ENCODE measurements at regions not wholly inside any gene's neighbourhood (a gene's known extent, or its start where the extent isn't known, plus 50 kb on each side); places are given as distances from the start of the nearest gene placed in this dataset.

DNA sequence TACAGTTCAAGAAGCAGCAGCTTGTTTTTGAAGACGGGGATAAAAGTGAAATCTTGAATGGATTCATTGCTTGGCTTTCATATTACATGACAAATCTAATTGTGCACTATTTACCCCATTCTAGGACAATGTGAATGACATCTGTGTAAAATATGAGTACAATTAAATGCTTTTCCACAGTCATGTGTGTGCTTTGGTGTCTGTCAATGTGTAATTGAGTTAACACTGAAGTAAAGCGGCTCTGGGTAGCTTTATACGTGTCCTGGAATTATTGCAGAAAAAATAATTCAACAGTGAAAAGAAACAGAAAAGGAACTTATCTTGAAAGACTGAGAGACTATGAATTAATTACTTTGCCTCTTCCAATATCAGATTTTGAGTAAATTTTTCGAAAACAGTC is 233.5 kb upstream of the HS3ST5 start:
- H3K27ac Mint-ChIP-seq, result no peak overlapping the region
- no peak for DNase-seq
- Histone ChIP-seq H3K36me3 (replicated peaks in 1 of 2; ENCODE audit: control insufficient read depth in 1 of 2, insufficient read depth in 2 of 2, low read length in 2 of 2) (no peaks in the 10 kb centered on the region), H3K4me2 (replicated peaks; ENCODE audit: extremely low read depth, low read length, poor library complexity, severe bottlenecking) (no peak overlapping the region), H3K27me3 (ENCODE audit: control insufficient read depth in 2 of 2, insufficient read depth in 2 of 2, low read length in 2 of 2) (no peaks in the 10 kb centered on the region), H3K9ac (ENCODE audit: insufficient read depth, low read length, poor library complexity, severe bottlenecking) (no peak overlapping the region), H3K4me3 (replicated peaks in 1 of 3; ENCODE audit: low read depth in 2 of 3, low read length in 3 of 3) (no peak overlapping the region), H3K27ac (ENCODE audit: low read depth in 1 of 2, low read length in 2 of 2) (no peak overlapping the region), H2AFZ (ENCODE audit: insufficient read depth, low read depth, low read length, poor library complexity, severe bottlenecking) (no peak overlapping the region), H3K9me3 (replicated peaks in 1 of 2; ENCODE audit: control insufficient read depth in 1 of 2, insufficient read depth in 1 of 2, low read length in 2 of 2) (peaks cover 8 to 14% of the 10 kb centered on the region in 2 donors), H4K20me1 (ENCODE audit: insufficient read depth, low read length) (no peaks in the 10 kb centered on the region), H3K79me2 (ENCODE audit: insufficient read depth, low read length) (no peaks in the 10 kb centered on the region), H3K4me1 (ENCODE audit: control insufficient read depth in 1 of 2, insufficient read depth in 2 of 2, low read length in 2 of 2) (no peaks in the 10 kb centered on the region)
- intact Hi-C loops (cut with micrococcal nuclease), result no loop called here
- H3K36me3 Mint-ChIP-seq, result no peaks in the 10 kb centered on the region
- no peaks in the 10 kb centered on the region for H3K27me3 Mint-ChIP-seq (ENCODE audit: low read depth in 3 of 3)
- H3K9me3 Mint-ChIP-seq, result peaks cover 3 to 20% (median 6%) of the 10 kb centered on the region in 7 donors
- H3K4me3 Mint-ChIP-seq, result no peak overlapping the region
- no CpG with 5 or more reads among the region's 4 CpGs for WGBS (ENCODE audit: insufficient coverage)
- TF ChIP-seq, protein P1, sequence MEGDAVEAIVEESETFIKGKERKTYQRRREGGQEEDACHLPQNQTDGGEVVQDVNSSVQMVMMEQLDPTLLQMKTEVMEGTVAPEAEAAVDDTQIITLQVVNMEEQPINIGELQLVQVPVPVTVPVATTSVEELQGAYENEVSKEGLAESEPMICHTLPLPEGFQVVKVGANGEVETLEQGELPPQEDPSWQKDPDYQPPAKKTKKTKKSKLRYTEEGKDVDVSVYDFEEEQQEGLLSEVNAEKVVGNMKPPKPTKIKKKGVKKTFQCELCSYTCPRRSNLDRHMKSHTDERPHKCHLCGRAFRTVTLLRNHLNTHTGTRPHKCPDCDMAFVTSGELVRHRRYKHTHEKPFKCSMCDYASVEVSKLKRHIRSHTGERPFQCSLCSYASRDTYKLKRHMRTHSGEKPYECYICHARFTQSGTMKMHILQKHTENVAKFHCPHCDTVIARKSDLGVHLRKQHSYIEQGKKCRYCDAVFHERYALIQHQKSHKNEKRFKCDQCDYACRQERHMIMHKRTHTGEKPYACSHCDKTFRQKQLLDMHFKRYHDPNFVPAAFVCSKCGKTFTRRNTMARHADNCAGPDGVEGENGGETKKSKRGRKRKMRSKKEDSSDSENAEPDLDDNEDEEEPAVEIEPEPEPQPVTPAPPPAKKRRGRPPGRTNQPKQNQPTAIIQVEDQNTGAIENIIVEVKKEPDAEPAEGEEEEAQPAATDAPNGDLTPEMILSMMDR (IDR thresholded peaks at IDR 0.05), result no peak
- H3K4me1 Mint-ChIP-seq, result no peaks in the 10 kb centered on the region

DNA sequence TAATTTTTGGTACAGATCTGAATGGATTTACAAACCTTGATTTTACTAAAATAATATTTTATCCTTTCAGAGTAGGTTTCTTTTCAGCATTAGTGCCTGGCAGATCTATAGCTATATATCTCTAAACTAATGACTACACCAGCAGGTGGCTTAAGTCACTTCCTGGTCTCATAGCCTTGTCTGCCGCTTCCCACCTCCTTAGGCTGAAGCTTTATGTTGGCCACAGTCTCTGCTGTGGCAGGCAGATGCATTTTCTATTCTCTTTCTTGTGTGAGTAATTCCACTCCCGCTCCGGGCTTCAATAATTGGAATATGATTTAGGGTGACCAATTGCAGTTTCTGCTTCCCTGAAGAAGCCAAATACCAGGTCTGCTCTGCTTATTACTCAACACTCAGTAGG is 226.8 kb upstream of the HS3ST5 start:
- Histone ChIP-seq H3K9me3 (replicated peaks in 1 of 2; ENCODE audit: control insufficient read depth in 1 of 2, insufficient read depth in 1 of 2, low read length in 2 of 2) (peaks cover 1 to 10% of the 10 kb centered on the region in 2 donors), H3K9ac (ENCODE audit: insufficient read depth, low read length, poor library complexity, severe bottlenecking) (no peak overlapping the region), H3K4me1 (ENCODE audit: control insufficient read depth in 1 of 2, insufficient read depth in 2 of 2, low read length in 2 of 2) (no peaks in the 10 kb centered on the region), H3K4me2 (replicated peaks; ENCODE audit: extremely low read depth, low read length, poor library complexity, severe bottlenecking) (no peak overlapping the region), H4K20me1 (ENCODE audit: insufficient read depth, low read length) (no peaks in the 10 kb centered on the region), H2AFZ (ENCODE audit: insufficient read depth, low read depth, low read length, poor library complexity, severe bottlenecking) (no peak overlapping the region), H3K27me3 (ENCODE audit: control insufficient read depth in 2 of 2, insufficient read depth in 2 of 2, low read length in 2 of 2) (no peaks in the 10 kb centered on the region), H3K4me3 (replicated peaks in 1 of 3; ENCODE audit: low read depth in 2 of 3, low read length in 3 of 3) (no peak overlapping the region), H3K36me3 (replicated peaks in 1 of 2; ENCODE audit: control insufficient read depth in 1 of 2, insufficient read depth in 2 of 2, low read length in 2 of 2) (no peaks in the 10 kb centered on the region), H3K79me2 (ENCODE audit: insufficient read depth, low read length) (no peaks in the 10 kb centered on the region), H3K27ac (ENCODE audit: low read depth in 1 of 2, low read length in 2 of 2) (no peak overlapping the region)
- H3K27ac Mint-ChIP-seq, result no peak overlapping the region
- H3K27me3 Mint-ChIP-seq (ENCODE audit: low read depth in 3 of 3), result no peaks in the 10 kb centered on the region
- no peaks in the 10 kb centered on the region for H3K36me3 Mint-ChIP-seq
- WGBS (ENCODE audit: insufficient coverage), result no CpG with 5 or more reads among the region's 3 CpGs
- TF ChIP-seq, protein P1 (IDR thresholded peaks at IDR 0.05), result no peak
- no peak overlapping the region for H3K4me3 Mint-ChIP-seq
- DNase-seq, result no peak
- H3K9me3 Mint-ChIP-seq, result peaks cover under 1 to 5% (median 3%) of the 10 kb centered on the region in 7 donors
- H3K4me1 Mint-ChIP-seq, result no peaks in the 10 kb centered on the region
- intact Hi-C loops (cut with micrococcal nuclease), result no loop called here
